GM12892 (cell line): ENCODE measurements at regions not wholly inside any gene's neighbourhood (a gene's known extent, or its start where the extent isn't known, plus 50 kb on each side); places are given as distances from the start of the nearest gene placed in this dataset.
"Not testable (repeated sequence)": the region's sequence is repeated elsewhere in the genome, so short reads cannot be mapped to it uniquely, and the experiment has no call there.

ENCODE experiments used
- DNase-seq: peaks from one replicate; pipeline ENCODE4 v3.0.0; 2011; ENCODE audit not compliant: insufficient read length
- FAIRE-seq: peaks from 2 replicates; lab custom pipeline; 2011; peaks lifted over from hg19 to GRCh38; lab: Jason Lieb, UNC
- POLR2A ChIP-seq: IDR thresholded peaks from 2 replicates; pipeline ENCODE4 v1.6.1; 2011; ENCODE audit warnings: low read depth, low read length, control low read depth
- POLR2AphosphoS5 ChIP-seq: IDR thresholded peaks from 2 replicates; pipeline ENCODE4 v1.6.1; 2011; ENCODE audit warnings: low read depth, low read length, control low read depth
- TAF1 ChIP-seq: IDR thresholded peaks from 2 replicates; pipeline ENCODE4 v1.6.1; 2011; ENCODE audit warnings: low read depth, mild to moderate bottlenecking, control low read depth, low read length, borderline replicate concordance

DNA sequence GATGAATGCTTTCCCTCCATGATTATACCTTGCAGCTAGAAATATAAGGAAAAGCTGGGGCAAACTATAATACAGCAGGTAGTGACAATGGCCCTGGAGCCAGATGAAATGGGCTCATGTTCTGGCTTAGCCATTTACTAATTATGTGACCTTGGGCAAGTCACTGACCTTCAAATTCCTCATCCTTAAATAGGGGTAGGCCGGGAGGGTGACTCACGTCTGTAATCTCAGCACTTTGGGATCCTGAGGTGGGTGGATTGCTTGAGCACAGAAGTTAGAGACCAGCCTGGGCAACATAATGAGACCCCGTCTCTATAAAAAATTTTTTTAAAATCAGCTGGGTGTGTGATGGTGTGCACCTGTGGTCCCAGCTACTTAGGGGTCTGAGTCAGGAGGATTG lies 155.4 kb downstream of the C12orf75 start:
- FAIRE-seq = no peak
- DNase-seq = no peak
- TF ChIP-seq TAF1 = no peak
- no peak for TF ChIP-seq POLR2A
- TF ChIP-seq POLR2AphosphoS5 = no peak

DNA sequence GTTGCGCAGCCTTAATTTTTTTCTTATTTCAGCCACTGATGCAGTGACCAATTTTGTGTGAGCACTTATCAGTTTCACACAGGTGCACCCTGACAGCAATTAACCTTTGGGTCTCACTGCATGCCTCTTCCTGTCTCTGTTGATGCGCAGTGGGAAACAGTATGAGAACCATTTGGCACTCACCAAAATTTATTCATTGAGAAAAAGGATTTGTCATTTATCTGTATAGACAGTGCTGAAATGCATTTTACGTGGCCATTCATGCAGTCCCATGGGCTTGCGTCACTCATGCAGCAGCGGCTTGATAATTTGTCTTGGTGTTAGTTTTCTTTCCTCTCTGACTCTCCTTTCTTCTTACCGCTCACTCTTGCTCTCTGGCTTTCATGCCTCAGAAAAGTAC lies 157.5 kb downstream of the C12orf75 start:
- TF ChIP-seq POLR2AphosphoS5 = no peak
- TF ChIP-seq POLR2A = no peak
- no peak for TF ChIP-seq TAF1
- DNase-seq (no peak), FAIRE-seq (no peak)

DNA sequence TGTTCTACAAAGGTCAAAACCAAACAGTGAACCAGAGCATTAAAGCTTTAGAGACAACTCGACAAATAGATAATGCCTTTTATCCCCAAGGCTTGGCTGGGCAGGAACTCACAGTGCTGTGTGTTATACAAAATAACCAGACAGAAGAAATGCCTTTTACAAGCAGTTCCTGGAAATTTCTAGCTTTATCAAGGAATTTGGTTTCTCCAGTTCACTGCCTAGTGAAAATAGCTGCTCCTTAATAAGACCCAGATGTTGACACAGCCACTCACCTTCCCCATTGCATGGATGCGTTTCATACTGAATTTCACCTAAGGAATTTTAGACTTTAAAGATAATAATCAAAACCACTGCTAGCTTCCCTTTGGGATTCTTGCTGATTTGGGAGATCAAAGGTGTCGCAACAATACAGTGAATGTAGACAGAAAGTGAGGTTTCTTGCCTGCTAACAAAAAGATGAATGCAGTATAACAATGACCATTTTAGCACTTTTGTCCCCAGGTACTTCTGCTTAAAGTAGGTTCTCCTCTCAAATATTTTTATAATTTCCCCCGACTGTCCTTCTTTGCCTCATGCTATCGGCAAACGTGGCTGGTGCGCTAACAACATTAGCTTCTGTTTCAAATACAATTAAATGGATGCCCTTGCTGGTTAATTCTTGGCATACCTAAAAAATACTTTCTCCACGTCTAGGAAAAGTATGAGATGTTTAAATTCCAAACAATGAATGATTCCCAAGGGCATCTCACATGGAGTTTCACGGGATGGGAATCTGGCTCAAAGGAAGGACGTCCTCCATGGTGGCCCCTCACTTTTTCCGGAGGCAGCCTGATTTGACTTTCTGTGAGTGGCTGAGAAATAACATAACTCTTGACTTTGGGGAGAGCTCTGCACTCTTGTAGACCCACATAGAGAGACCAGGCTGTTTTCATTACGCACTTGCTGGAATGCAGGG lies 162.4 kb downstream of the C12orf75 start:
- TF ChIP-seq TAF1 (no peak), POLR2AphosphoS5 (no peak), POLR2A (no peak)
- FAIRE-seq (no peak), DNase-seq (no peak)

DNA sequence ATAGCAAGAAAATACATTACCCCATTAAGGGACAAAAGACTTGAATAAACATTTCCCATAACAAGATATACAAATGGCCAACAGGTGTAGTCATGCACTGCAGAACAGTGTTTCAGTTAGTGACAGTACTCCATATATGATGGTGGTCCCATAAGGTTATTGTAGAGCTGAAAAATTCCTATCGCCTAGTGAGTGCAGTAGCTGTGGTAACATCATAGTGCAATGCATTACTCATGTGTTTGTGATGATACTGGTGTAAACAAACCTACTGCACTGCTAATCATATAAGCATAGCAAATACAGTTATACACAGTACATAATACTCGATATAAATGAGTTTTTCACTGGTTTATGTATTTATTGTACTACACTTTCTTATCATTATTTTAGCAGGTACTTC lies 168.7 kb downstream of the C12orf75 start:
- no peak for FAIRE-seq
- TF ChIP-seq TAF1 = no peak
- no peak for TF ChIP-seq POLR2A
- no peak for TF ChIP-seq POLR2AphosphoS5
- DNase-seq = no peak

DNA sequence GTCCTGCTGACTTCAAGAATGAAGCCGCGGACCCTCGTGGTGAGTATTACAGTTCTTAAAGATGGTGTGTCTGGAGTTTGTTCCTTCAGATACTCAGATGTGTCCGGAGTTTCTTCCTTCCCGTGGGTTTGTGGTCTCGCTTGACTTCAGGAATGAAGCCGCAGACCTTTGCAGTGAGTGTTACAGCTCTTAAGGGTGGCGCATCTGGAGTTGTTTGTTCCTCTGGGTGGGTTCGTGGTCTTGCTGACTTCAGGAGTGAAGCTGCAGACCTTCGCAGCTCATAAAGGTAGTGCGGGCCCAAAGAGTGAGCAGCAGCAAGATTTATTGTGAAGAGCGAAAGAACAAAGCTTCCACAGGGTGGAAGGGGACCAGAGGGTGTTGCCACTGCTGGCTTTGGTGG lies 170.2 kb downstream of the C12orf75 start:
- DNase-seq, FAIRE-seq: not testable (repeated sequence)

DNA sequence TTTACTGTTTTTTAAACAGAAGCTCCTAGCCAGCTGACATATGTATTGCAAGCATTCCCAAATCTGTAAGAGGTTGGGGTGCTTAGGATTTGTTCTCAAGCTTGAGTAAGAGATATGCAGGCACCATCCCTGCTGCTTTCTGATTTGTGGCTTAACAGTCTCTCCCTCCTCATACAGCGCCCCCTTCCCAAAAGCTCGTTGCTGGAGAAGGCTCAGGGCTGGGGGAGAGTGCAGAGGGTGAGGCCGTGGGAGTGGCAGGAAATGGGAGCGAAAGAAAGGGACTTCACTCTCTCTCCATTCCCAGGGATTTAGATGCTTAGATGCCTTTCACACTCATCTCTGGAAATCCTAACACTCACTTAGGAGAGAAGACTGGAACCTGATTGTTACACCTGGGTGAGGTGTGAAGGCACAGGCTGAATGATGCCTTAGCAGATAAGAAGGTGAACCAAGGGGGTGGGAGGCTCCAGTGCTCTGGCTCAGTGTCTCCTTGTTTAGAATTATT lies 172.0 kb downstream of the C12orf75 start:
- TF ChIP-seq TAF1 (no peak), POLR2A (no peak)
- DNase-seq = no peak
- no peak for FAIRE-seq

DNA sequence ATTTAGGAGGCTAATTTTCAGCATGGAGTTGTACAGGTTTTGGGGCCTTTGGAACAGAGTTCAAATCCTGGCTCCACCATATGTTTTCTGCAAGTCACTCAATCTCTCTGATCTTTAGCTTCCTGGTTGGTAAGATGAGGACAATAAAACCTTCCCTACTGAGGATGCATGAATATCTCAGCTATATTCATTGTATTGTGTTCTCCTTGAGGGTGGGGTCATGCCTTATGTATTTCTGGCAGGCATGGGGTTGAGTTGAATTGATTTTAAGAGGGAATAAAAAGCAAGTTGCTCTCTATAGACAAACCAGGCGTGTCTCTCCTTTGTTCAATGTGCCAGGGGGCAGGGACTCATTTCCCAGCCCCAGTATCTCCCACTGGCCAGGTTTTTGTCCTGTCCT lies 173.1 kb downstream of the C12orf75 start:
- DNase-seq (no peak), FAIRE-seq (no peak)
- no peak for TF ChIP-seq POLR2AphosphoS5
- TF ChIP-seq POLR2A = no peak
- no peak for TF ChIP-seq TAF1

DNA sequence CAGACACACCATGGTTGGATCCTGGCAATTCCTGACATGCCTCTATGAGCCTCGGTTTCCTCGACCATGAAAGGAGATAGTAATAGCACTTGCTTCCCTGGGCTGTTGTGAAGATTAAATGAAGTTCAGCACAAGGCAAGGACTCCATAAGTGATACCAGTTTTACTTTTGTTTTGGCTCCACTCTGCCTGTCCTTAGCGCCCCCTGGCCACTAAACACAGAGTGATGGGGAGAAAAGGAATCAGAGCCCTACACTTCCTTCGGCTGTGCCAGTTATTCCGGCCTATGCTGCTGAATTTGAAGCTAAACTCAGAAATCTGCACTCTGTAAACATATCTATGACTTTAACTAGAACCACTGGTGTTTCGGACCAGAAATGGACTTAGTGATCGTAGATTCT lies 173.8 kb downstream of the C12orf75 start:
- FAIRE-seq (no peak), DNase-seq (no peak)
- TF ChIP-seq POLR2A = no peak
- no peak for TF ChIP-seq TAF1
- TF ChIP-seq POLR2AphosphoS5 = no peak

DNA sequence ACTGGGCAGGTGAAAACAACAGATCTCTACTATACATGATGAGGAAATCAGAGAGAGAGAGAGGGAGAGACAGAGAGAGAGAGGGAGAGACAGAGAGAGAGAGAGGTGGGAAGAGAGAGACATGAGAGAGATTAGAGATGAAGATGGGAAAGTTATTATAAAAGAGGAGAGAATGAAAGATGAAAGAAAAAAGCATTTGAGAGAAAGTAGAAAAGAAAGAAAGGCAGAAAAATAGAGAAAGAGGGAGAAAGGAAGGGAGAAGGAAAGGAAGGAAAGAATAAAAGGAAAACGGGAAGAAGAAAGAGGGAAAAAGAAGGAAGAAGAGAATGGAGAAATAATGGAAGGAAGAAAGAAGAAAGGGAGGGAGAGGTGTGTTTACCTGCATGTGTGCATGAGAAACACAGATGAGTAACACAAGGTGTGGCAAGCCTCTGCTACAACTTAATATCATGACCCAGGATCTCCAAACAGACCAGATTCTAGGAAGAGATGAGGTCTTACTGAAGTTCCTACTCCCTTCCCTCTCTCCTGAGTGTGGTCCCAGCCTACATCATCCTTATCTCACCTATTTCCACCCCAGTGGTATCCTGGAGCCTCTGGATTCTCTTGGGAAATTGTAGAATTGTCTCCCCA lies 176.3 kb downstream of the C12orf75 start:
- FAIRE-seq (no peak), DNase-seq (no peak)
- no peak for TF ChIP-seq POLR2AphosphoS5
- no peak for TF ChIP-seq POLR2A
- TF ChIP-seq TAF1 = no peak

DNA sequence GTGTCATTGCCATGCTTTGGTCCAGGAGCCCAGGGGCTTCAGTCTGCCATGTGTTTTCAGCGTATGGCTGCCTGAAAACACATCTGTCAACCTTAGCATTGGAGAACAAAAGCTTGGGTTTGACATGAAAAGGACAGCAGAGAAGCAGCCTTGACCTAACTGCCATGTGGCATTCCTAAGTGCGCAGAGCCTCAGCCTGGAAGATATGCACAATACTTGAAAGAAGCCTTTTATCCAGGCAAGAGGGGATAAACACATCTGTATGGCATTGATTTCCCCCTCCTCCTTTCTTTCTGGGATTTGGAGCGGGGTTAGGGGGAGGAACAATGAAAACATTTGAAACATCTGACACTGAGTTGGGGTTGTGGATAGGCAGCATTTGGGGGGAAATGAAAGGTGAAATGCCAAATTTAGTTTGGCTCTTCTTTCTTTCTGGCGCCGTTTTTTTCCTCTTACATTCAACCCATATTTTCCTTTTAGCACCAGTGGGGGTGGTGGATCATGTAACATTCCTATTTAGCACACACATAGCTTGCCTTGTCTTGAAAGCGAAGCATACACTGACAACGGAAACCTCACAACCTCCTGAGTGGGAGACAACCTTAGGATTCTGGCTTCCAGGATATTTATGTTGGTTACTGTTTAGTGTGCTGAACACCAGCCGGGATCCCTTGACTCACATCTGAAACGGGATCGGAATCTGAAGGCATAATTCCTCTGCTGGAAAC lies 177.0 kb downstream of the C12orf75 start:
- no peak for DNase-seq
- TF ChIP-seq TAF1 (no peak), POLR2A (no peak), POLR2AphosphoS5 (no peak)
- FAIRE-seq = no peak

DNA sequence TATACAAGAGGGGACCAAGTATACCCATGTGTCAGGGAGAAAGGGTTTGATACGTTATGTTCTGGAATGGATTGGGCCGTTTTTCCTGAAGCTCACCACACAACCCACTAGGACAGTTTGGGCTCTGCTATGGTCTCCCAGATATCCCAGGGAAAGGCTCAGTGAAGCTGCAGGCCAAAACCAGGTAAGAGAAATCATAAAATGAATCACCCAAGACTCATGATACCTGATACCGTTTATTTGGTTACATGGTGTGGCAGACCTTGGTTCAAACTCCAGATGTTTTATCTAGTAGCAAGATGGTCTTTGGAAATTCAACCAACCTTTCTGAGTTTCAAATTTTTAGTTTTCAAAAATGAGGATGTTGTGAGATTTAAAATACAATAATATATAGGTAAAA lies 177.6 kb downstream of the C12orf75 start:
- FAIRE-seq = no peak
- TF ChIP-seq POLR2AphosphoS5 = no peak
- no peak for TF ChIP-seq TAF1
- no peak for TF ChIP-seq POLR2A
- no peak for DNase-seq

DNA sequence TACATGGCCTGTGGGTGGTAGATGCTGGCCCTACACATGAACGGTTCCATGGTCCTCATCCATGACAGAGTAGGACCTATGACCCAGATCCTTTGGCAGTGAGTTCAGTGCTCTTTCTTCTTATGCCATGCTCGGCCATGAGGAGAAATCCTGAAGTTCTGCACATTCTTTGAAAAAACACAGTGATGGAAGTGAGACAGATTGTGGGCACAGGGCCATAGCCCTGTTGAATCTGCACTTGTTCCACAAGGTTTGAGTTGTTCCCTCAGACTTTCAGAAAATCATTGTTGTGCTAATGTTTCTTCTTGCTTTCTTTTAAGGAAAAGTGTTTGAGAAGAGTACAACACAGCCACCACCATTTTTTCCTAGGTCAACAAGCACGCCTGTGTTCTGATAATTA lies 180.0 kb downstream of the C12orf75 start:
- TF ChIP-seq POLR2A = no peak
- TF ChIP-seq TAF1 = no peak
- no peak for TF ChIP-seq POLR2AphosphoS5
- no peak for DNase-seq
- no peak for FAIRE-seq

DNA sequence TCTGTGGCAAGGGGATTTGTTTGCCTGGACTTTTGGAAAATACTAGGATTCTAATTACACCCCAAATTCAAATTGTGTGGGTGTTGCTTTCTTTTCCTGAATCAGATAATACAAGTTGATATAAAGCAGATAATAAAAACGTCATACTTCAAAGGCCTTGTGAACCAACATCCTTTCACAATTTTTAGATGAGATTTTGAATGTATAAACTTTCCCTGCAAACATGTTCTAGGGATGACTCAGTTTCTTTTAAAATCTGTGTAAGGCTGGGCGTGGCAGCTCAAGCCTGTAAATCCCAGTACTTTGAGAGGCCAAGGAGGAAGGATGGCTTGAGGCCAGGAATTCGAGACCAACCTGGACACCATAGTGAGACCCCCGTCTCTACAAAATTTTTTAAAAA lies 182.4 kb downstream of the C12orf75 start:
- not testable (repeated sequence) for FAIRE-seq, DNase-seq
